ENCODE measurements at regions not wholly inside any gene's neighbourhood (a gene's known extent, or its start where the extent isn't known, plus 50 kb on each side); places are given as distances from the start of the nearest gene placed in this dataset.
"Not testable (repeated sequence)": the region's sequence is repeated elsewhere in the genome, so short reads cannot be mapped to it uniquely, and the experiment has no call there.

DNA sequence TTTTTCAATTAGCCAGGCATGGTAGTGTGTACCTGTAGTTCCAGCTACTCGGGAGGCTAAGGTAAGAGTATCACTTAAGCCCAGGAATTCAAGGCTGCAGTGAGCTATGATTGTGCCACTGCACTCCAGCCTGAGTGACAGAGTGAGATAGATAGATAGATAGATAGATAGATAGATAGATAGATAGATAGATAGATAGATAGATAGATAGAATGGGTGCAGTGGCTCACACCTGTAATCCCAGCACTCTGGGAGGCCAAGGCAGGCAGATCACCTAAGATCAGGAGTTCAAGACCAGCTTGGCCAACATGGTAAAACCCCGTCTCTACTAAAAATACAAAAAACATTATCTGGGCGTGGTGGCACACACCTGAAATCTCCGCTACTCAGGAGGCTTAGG lies 85.6 kb upstream of the CAB39 start:
- TF ChIP-seq, protein P1, sequence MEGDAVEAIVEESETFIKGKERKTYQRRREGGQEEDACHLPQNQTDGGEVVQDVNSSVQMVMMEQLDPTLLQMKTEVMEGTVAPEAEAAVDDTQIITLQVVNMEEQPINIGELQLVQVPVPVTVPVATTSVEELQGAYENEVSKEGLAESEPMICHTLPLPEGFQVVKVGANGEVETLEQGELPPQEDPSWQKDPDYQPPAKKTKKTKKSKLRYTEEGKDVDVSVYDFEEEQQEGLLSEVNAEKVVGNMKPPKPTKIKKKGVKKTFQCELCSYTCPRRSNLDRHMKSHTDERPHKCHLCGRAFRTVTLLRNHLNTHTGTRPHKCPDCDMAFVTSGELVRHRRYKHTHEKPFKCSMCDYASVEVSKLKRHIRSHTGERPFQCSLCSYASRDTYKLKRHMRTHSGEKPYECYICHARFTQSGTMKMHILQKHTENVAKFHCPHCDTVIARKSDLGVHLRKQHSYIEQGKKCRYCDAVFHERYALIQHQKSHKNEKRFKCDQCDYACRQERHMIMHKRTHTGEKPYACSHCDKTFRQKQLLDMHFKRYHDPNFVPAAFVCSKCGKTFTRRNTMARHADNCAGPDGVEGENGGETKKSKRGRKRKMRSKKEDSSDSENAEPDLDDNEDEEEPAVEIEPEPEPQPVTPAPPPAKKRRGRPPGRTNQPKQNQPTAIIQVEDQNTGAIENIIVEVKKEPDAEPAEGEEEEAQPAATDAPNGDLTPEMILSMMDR (conservative IDR thresholded peaks at IDR 0.05; ENCODE audit: low read length) = not testable (repeated sequence)
- not testable (repeated sequence) for TF ChIP-seq EZH2phosphoT487 (IDR thresholded peaks at IDR 0.05; ENCODE audit: borderline replicate concordance, low read depth, low read length)
